ENCODE measurements at regions not wholly inside any gene's neighbourhood (a gene's known extent, or its start where the extent isn't known, plus 50 kb on each side); places are given as distances from the start of the nearest gene placed in this dataset.

DNA sequence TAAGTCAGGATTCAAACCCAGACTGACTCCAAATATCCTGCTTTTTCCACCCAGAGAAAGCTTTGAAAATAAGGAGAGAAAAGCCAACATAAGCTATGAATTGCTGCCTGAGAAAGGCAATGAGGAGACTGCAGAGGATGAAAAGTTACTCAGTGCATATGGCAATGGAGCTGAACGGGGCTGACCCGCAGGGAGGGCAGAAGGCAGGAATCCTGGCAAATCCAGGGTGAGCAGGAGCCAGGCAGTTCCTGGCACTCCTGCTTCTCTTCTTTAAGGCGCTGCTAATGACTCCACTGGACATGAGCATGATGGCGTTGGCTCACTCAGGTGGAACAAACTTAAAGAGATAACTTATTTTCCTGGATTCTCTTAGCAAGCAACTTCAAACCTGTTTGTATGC lies 95.2 kb upstream of the TMCC3 start:
- no peak for DNase-seq

DNA sequence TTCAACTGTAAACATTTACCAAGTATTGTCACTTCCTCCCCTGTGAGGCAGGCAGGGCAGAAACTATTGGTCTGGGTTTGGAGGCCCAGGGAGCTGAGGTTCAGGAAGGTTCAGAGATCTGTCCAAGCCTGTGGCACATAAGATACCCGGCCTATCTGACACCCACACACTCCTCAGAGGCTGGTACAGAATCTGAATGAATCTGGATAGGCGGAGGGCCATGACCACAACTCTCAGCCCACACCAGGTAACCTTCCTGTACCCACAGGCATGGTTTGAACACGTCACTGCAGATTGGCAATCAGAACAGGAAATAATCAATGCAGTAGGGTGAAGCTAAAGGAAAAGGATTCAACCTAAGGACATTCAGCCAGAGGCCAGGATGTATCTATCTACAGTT lies 92.8 kb upstream of the TMCC3 start:
- no peak for DNase-seq

DNA sequence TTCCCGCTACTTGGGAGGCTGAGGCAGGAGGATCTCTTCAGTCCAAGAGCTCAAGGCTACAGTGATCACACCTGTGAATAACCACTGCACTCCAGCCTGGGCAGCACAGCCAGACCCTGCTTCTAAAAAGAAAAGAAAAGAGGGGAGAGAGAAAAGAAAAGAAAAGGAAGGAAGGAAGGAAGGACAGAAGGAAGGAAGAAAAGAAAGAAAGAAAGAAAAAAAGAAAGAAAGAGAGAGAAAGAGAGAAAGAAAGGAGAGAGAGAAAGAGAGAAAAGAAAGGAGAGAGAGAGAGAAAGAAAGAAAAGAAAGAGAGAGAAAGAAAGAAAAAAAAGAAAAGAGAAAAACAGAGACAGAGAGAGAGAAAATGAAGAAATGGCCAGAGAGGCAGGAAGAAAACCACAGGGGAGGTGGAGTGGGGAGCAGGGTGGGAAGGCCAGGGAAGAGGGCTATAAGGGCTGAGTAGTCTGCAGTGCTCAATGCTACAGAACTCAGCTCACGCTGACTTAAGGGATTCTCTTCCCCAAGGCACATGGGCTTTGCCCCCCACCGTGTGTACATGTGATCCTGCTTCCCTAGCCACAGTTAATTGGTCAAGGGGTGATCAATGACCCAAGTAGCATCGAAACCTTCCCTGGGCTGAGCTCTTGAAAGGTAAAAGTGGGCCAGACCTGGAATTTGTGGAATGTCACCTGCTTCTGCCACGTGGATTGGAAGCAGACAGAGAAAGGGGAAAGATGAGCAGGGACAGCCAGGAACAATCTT lies 90.4 kb upstream of the TMCC3 start:
- no peak for DNase-seq

DNA sequence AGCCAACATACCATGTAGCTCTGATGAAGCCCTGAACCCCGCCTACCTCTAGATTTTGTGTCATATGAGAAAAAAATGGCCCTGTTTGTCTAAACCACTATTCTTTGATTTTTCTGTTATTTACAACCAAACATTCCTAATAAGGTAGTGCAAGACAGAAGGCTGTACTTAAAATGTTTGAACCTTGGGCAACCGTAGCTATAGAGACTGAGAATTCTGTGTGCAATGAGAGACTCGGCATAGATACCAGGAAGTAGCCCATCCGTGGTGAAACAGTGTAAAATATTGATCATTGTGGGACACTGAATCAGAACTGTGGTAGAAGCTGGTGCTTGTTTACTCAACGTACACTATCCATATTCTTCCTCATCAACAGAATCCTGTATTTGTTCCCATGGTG lies 86.5 kb upstream of the TMCC3 start:
- no peak for DNase-seq

DNA sequence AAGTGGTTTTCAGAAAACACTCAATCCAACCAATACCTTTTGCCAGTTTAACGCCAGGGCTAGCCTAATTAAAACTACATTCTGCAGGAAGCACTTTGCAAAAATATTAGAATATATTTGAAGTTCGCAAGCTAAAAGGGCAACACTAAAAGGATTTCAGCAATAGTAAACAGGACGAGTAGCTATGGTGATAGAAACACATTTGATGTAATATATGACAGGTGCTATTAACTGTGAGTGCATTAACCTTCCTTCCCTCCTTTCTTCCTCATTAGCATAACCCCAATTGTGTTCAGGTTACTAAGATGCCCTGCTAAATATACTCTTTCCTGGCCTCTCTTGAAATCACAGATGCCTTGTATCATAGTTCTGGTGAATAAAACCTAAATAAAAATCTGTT lies 85.6 kb upstream of the TMCC3 start:
- no peak for DNase-seq

DNA sequence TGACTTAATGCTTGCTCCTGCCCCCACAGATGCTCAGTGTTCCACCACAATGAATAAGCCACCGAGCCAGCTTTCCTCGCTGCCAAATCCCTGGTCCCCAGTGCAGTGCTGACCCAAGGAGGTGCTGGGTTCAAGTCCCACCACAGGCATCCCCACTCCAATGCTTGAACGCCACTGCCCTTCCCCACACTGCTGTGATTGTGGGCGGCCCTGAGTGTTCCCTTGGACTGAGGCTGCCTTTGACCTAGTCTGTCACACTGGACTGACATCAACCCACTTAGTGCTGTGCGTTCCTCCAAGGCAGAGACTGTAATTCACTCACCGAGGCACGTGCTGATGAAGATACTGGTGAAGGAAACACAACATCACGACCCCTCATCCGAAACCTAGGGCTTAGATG lies 83.4 kb upstream of the TMCC3 start:
- DNase-seq = no peak

DNA sequence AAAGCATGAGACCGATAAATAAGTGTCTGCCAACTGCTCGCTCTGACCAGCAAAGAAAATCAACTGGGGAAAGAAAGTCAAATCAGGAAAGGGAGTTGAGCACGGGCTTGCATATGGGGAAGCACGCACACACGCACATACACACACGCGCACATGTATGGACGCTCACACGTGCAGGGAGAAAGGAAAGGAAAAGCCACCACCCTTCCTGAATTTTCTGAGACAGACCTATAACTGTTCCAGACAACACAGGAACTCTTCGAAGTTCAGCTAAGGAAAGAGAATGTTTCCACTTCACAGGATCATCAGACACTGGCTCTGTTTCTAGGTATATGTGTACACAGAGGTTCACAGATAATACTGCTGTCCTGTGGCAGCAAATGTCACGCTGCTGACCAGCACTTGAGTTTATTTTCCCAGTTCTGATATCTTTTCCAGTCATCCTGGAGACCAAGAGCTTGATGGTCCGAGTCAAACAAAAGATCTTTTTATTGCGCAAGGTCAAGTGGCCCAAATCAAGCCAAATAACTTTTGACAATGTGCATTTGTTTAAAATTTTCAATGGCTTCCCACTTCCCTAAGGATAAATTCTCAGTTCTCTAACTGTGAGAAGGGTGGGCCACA lies 82.1 kb upstream of the TMCC3 start:
- DNase-seq = no peak

DNA sequence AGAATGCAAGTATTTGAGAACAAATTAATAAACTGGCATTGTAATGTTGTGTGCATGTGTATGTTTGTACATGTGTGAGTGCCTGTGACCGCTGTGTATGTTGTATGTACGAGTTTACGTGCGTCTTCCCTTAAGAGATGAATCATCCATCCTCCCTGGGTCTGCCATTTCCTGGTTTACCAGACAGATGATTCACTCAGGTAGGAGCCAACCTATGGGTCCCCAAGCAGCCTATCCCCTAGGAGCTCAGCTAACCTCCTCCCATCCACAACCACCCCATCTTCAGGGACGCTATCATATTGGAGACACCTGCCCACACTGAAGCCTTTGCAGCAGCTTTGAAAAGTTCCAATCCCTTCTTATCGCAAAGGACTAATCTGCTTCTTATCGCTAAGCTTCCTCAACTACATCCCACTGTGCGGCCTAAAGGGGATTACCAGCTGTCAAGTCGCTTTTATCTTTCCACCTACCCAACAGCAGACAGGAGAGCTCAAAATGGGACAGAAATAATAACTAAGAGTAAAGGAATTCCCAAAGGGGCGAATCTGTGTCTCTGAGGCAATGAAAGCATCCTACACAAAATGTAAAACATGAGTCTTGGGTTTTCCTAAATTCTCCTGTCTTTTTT lies 81.5 kb upstream of the TMCC3 start:
- DNase-seq = no peak

DNA sequence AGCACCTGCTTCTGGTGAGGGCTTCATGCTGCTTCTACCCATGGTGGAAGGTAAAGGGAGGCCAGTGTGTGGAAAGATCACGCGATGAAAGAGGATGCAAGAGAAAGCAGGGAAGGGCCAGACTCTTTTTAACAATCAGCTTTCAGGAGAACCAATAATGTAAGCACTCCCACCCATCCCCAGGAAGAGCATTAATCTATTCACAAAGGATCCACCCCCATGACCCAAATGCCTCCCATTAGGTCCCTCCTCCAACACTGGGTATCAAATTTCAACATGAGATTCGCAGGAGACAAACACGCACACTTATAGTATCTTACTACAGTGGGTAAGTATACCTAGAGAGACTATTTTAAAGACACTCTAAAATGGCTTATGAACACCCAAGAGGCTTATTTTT lies 80.5 kb upstream of the TMCC3 start:
- DNase-seq = no peak

DNA sequence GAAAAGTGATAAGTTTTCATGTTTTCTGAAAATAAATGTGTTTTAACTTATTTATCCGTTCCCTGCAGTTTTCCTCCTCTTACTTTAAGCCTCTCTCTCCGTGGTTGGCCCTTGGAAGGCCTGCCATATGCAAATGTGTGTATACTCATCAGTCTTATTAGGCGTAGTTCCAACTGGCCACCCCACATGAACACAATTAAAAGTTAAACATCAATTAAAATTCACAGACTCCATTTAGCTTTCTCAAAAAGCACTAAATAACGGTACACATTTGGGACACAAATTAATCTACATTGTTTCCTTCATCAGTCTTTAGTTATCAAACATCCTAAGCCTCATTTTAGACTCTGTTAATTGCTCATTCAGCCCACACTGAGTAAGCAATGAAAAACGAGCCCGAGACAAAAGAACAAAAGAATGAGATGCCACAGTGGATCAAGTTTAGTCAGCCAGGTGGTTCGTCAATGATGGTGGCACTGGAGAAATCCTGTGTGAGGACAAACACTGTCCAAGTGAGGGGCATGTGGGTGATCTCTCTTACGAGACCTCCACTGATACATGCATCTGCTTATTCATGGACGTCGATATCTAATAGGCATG lies 76.0 kb upstream of the TMCC3 start:
- DNase-seq = no peak

DNA sequence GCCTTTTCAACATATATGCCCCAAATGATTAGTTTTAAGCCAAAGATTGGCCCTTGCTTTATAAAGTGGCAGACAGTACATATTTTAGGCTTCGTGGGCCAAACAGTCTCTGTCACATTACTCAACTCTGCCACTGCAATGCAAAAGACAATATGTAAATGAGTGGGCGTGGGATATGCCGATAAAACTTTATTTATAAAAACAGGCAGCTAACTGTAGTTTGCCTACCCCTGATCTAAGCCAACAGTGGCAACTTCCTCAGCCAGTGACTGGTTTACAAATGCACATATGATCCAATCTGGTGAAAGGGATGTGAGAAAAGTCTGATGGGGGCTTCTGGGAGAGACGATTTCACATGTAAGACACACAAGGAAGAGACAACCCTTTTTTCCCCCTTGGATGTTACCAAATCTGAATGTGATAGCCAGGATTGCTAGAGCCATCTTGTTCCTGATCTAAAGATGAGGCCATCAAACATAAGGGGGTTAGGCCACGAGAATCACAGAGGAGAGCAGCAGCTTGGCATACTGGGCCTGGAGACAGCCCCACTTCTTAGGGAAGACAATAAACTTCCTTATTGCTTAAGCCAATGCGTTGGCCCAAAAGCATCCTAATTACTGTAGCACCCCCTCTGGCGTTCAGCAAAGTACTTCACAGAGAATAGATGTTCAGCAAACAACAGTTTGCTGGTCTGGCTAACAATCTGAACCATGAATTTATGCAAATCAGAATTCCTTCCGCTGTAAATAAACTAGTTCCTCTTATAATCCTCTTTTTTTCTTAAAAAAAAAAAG lies 75.2 kb upstream of the TMCC3 start:
- DNase-seq = no peak

DNA sequence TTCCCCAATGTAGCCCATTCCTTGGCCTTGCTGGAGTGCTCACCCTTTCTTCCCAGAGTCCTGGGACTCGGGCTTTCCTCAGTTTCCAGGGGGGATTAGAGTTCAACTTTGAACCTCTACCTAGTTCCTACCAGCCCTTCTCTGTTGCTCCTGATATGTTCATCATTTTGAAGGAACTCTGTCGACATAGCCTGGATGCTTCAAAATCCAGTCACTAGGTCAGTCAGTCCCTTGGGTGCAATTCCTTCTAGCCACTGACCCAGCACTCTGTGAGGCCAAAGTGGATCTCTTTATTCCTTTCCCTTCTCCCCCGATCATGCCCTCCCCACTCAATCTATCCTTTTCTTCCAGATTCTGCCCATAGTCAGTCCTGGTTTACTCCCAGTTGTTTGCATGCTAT lies 72.3 kb upstream of the TMCC3 start:
- DNase-seq = no peak

DNA sequence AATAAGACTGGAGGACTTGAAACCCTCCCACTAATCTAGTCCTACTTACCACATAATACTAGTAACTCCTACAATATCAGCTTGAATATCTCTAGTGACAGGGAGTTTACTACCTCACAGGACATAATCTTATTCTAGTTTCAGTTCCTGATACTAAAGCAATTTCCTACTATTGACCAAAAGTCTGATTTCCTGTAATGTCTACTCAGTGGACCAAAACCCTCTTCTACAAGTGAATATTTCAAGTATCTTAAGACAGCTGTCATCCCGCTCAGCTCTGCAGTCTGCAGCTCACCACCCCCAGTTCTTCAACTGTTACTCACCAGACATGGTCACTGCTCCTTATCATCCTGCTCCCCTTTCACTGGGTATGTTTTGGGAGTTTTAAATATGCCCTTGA lies 70.8 kb upstream of the TMCC3 start:
- DNase-seq = no peak

DNA sequence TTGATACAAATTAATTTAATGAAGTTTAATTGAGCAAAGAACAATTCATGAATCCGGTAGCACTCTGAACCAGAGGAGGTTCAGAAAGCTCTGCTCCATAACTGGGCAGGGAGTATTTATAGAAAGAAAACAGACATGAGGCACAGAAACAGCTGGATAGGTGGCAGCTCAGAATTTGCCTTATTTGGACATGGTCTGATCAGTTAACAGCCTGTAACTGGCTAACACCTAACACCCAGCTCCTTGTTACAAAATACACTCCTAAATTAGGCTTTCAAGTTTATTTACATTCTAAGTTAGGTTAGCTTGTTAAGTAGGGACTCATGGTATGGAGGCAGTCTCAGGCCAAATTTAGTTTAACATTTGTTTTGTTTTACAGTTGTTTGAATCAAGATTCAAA lies 67.8 kb upstream of the TMCC3 start:
- peak; percentile 9 for DNase-seq

DNA sequence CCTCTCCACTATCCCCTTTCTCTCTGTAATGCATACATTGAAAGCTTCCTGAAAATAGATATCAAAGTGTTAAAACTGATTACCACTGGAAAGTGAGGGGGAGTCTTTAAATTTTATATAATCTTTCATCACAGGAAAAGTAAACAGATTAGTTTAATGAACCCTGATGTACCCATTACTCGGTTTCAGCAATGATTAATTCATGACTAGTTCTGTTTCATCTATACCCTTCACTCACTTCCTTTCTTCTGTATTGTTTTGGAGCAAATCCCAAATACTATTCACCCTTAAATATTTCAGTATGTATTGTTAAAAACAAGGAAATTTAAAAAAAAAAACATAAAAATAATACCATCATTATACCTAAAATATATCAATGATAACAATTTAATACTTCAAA lies 67.3 kb upstream of the TMCC3 start:
- DNase-seq = no peak

DNA sequence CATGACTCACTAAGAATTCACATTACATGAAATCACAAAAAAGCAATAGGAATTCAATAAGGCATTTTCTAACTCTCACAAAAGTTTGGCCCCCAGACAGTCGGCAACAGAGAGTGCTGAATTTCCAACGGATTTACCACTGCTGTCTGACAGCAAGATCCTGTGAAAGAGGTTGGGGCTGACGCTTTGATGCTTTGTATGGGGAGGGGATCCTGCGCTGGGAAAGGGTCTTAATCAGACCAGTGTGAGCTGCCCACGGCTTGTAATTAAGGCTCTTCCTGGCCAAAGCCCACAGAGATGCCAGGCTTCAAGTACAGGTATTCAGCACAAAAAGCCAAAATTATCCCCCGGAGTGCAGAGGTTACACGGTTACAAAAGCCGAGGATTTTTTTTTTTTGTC lies 66.8 kb upstream of the TMCC3 start:
- DNase-seq = no peak

DNA sequence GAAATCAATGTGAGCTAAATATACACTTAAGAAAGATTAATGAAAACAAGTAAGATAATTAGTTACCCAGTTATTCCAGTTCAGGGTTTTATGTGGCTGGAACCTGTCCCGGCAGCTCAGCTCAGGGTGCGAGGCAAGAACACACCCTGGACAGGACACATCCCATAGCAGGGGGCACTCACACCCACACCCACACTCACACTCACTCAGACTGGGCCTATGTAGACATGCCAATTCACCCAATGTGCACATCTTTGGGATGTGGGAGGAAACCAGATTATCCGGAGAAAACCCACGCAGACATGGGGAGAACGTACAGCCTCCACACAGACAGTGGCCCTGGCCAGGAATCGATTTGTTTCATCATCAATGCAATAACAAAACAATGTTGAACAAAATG lies 66.0 kb upstream of the TMCC3 start:
- DNase-seq = no peak

DNA sequence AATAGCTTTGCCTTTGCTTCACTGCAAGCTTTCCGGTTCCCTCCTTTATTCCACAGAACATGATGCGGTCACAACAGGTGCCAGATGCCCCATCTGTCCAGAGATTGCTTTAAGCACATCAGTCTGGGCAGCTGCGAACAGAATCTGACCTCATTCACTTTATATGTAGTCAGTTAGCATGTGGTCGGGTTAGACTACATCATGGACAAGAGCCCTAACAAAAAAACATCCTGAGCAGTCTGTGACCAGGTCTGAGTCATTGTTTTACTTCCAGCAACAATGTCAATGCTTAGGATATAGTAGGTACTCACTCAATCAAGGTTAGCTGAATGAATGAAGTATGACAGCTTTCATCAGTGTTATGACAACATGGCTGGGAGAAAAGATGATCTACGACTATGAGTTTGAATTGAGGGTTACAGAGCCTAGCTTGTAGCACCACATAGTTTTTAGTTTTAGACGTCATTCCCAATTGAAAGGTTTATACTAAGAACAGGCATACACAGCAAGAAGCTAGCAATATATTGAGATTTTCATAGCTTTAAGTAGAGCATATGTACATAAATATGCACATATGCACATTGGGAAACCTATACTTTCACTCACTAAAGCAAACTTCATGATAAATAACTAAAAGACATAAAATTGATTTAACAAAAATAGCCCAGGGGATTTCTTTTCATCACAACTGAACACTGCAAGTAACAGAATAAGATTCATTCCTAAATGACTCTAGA lies 64.2 kb upstream of the TMCC3 start:
- DNase-seq = peak; percentile 17

DNA sequence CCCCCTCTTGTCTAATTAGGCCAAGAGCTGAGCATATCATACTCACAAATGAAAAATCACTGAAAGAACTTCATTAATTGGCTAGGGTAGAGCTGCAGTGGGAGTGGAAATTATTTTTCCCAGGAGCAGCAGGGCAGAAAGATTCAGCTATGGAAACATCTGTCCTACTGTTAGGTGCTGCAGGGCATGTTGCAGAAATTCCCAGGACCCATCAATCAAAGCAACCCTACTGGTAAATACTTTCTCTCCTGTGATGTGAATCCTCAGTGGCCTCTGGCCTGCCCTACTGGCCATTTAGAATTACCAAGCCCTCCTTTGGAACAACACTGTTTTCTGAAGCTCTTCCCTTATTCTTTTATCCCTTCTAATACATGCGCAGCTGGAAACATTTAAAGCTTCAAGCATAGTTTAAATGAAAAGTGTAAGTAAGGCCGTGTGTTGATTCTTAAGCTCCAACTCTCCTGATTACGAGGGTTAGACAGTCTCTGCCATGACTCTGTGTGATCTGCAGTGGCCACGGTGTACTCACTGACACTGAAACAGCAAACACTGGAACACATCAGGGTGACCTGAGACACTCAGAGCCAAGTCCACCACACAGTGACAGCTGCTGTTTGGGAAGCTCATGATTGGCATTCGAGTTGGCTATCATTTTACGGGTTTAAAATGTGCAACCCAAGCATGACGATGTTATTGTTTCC lies 62.6 kb upstream of the TMCC3 start:
- DNase-seq = peak; percentile 69

DNA sequence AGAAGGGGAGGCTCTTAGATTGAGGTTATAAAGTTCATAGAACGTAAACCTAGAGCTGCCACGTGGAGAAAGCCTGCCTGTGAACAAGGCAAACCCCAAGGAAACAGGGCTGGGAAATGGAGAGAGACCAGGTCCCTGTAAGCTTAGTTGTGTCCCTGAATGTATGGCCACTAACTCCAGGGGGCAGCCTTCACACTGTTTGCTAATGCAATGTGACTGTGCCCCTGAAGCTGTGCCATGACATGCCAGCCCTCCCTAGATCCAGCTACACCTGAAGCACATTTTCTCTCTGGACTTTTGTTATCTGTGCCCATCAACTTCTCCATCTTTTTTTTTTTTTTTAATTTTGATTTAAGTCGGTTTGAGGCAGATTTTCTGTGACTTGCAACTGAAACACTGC lies 60.6 kb upstream of the TMCC3 start:
- DNase-seq = peak; percentile 4

DNA sequence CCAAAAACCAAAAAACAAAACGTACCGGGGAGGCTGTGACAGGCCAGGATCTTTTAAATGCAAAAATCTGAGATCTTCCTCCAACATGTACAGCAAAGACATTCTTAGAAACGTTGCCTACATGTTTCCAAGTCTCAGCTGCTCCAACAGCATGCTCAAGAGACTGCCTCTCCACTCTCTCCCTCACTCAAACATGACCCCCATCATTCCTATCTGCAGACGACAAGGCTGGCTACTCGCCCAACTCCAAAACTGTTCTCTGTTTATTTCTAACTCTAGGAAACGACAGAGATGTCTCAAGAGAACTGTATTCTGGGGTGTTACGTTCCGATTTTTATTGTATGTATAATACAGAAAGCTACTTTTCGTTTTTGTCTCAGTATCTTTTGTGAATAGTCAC lies 57.5 kb upstream of the TMCC3 start:
- no peak for DNase-seq

DNA sequence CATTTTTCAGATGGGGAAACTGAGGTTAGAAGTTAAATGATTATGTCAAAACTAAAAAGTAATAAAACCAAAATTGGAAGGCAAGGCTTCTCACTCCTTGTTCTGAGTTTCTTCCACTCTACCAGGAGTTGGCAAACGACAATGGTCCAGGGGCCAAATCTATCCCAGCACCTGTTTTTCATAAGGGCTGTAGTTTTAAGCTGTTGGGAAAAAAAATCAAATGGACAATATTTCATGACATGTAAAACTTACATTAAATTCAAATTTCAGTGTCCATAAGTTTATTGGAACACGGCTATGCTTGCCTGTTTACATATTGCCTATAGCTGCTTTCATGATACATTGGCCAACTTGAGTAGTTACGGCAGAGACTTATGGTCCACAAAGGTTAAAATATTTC lies 56.7 kb upstream of the TMCC3 start:
- no peak for DNase-seq
